Effector CD8-positive, alpha-beta T cell (primary cell): ENCODE measurements at regions not wholly inside any gene's neighbourhood (a gene's known extent, or its start where the extent isn't known, plus 50 kb on each side); places are given as distances from the start of the nearest gene placed in this dataset.

Source experiments
- DNase-seq: peaks from one replicate; lab custom pipeline; 2025; lab: John Stamatoyannopoulos, UW

DNA sequence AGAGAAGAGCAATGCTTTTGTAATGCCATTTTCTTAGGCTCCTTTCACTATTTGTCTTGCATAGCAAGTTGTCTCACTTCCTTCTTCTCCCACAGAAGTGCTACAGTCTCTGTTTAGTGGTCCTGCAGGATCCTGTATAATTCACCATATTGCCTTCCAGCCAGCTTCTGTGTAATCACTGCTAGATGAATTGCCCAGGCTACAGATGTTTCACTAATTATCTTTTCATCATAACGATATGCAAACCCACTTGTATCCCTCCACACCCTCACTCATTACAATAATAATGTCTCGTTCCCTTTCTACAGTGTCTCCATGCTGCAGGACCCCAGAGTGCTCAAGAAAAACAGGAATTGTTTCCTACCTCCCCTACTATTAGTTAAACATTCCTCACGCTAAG, 402.9 kb downstream of the TBL1XR1 start:
- no peak for DNase-seq

DNA sequence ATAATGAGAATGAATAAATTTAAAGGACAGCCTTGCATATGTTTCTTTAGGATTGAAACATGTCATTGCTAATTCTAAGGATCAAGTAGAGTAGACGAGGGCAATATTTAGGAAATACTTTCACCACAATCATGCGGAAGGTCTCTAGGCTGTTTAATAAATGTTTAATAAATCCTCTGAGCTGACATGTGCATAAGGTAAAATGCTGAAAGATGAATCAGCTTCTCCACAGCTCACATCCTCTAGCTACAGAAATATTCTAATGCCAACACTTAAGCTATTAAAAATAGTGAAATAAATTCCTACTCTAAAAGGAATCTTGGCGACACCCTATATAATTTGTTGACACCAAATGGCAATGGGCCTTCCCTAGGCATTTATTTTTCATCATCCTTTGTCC, 407.3 kb downstream of the TBL1XR1 start:
- DNase-seq, result no peak

DNA sequence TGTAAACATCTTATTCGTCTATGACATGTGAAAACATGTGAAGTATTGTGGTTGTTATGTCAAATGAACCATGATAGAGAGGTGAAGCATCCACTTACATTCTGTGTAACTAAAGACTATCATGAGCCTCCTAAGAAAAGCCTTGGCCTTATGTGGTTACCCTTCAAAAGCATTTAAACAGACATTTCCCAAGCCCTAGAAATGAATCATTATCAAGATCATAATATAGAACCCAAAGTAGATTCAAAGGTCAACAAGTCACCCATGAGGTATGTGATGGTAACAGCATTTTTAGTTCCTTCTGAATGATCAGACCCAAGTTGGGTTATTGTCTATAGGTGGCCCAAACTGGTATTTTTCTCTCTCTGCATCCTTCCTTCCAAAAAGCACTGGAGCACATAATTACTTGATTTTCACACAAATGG, 408.0 kb downstream of the TBL1XR1 start:
- DNase-seq, result no peak

DNA sequence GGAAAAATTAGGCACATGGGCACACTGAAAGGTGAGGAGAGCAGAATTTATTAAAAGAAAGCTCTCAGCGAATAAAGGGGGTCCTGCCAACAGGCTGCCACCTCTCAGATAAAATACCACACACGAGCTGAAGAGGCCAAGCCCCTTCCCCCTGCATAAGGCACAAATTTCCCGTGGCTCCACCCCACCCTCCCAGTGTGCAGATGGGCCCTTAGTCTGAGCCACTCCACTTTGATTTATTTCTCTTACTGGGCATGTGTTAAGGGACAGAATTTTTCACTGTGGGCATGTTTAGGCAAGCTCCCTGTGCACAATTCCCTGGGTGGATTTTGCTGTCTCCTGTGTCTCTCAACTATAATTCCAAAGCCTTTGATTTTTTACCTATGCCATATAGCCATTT, 409.8 kb downstream of the TBL1XR1 start:
- no peak for DNase-seq

DNA sequence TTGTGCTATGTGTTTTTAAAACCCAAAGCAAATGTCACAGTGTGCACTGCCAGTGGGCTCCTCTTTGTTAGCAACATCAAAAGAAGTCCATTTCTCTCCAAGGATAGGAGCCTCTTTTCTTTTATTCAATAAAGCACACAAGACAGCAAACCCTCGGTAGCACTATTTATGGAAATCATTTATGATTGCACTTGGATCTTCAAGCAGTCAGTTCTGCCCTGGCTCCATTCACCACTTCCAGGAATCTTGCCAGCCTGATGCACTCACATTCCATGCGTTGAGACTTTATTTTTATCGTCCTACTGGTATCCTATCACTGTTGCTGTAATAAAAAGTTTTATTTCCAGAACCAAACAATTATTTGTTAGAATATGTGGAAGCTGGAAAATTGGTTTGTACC, 412.1 kb downstream of the TBL1XR1 start:
- no peak for DNase-seq

DNA sequence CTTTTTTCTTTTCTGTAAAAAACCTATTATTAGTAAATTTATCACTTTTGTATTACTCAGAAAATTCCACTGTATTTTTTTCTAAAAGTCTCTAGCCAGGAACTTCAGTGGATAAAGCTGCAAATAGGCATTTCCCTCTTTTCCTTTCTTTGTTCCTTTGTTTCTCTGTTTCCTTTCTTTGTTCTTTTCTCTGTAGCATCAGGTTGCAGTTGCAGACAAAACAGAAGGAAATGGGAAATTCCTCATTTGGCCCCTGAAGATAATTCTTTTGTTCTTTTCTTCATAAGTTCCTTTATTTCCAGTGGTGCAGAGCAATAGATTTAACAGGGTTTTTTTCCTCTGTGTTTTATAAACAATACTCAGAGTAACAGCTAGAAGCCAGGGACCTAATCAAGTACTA, 416.5 kb downstream of the TBL1XR1 start:
- no peak for DNase-seq

DNA sequence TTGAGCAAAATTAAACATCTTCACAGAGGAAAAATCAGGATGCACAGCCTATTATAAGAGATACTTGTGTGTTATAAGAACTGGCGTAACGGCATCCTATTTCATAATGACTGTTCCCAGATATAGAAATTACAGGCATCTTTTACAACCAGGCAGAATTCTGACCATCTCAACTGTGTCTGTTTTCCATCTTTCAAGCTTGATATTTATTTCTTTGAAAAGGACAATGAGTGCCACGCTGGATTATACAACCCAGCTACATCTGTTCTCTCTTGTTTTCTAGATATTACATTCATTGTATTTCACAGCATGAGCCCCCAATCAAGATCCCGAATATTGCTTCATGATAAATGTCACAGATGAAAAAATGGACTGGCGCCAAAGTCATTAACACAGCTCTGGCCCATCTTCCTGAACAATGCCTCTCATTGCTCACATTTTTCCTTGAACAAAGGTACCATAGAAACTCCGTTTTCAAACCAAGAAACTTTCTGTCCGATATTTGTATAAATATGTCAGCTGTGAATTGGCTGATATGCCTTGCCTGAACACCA, 420.6 kb downstream of the TBL1XR1 start:
- no peak for DNase-seq

DNA sequence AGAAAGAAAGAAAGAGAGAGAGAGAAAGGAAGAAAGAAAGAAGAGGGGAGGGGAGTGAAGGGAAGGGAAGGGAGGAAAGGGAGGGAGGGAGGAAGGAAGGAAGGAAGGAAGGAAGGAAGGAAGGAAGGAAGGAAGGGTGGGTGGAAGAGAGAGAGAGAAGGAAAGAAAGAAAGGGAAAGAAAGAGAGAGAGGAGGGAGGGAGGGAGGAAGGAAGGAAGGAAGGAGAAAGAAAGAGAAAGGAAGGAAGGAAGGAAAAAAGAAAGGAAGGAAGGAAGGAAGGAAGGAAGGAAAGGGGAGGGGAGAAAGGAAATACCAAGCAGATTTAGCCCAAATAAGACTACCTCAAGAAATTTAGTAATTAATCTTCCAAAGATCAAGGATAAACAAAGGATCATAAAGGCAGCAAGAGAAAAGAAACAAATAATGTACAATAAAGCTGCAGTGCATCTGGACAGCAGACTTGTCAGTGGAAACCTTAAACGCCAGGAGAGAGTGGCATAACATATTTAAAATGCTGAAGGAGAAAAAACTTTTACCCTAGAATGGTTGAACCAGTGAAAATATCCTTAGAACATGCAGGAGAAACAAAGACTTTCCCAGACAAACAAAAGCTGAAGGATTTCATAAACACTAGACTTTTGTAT, 427.6 kb downstream of the TBL1XR1 start:
- DNase-seq, result no peak

DNA sequence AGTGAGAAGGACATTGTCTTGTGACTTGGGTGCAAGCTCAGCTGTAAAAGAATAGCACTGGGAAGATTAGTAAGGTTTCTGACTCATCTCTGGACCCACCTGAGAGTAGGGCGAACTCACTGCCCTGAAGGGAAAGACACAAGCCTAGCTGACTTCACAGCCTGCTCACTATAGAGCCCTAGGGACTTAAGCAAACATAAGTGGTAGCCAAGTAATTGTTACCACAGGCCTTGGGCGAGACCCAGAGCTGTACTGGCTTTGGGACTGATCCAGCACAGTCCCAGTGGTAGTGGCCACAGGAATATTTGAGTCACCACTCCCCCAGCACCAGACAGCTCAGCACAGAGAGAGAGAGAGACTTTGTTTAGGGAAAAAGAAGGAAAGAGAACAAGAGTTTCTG, 429.9 kb downstream of the TBL1XR1 start:
- no peak for DNase-seq

DNA sequence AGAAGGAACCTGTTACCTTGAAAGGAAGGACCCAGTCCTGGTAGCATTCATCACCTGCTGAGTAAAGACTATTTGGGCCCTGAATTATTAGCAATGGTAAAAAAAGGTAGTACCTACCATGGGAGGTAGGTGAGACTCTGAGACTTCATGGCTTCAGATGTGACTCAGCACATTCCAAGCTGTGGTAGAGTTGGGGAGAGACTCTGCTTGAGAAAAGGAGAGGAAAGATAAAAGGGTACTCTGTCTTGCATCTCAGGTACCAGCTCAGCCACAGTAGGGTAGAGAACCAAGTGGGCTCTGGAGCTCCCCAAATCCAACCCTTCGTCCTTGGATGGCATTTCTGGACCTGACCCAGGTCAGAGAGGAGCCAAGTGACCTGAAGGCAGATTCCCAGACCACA, 430.4 kb downstream of the TBL1XR1 start:
- no peak for DNase-seq

DNA sequence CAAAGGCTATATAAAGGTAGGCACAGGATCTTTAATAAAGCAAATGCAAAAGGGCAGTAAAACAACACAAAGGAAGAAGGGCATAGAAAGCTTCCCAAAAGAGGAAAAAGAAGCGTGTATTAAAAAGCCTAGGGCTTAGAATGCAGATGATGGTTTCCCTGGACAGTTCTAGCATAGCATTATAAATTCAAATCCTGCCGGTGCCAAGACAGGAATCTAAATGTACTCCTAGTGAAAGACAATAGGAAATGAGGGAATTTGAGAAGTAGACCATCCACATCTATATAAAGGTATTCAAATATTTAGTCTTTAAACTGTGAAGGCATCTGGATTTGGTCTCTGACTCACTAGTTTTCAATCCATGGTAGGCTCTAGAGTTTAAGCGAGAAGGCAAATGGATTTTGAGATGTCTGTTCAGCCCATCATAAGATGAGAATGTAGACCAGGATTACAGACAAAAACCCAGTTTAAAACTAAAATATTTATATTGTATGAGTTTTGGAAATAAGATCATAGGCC, 431.8 kb downstream of the TBL1XR1 start:
- no peak for DNase-seq

DNA sequence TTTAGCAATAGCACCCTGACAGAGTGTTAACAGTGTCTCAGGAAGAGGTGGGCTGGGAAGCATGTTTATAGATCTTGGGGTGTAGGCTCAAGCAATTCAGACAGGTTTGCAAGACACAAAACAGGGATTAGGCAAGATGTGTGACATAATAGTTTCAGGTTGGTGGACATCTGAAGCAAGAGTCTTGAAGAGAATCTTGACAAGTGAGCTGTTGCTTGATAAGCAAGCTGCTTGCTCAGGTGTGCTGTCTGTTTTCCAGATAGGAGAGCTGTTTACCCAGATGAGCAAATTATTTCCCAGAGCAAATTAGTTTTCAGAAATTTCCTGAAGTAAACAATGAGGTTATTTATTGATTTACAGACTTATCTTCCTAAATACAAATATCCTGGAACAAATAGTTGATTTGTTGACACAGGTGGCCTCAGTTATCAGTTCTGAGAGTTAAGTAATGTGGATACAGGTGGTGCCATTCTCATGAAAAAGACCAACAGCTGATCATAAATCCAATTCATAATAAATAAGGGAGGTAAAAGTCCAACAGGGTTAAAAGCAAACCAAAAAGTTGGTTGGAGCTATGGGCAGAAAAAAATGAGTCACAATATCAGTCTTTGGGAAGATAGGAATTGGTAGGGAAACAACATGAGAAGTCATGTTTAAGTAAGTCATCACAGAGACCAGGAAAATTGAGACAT, 437.3 kb downstream of the TBL1XR1 start:
- DNase-seq, result no peak

DNA sequence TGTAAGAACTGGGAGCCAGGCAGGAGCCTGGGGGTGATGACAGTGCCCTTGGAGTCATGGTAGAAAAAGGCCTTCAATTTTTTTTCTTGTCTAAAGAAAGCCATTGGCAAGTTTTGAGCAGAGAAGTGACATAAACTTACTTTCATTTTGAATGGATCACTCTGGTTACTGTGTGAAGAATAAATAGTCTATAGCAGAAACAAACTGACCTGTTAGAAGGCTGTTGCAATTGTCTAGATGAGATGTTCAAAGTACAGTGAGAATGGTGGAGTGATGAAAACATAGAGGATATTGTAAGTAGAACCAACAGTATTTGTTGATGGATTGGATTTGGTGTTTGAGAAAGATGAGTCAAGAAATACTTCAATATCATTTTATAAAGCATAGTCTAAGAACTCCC, 439.9 kb downstream of the TBL1XR1 start:
- DNase-seq, result no peak

DNA sequence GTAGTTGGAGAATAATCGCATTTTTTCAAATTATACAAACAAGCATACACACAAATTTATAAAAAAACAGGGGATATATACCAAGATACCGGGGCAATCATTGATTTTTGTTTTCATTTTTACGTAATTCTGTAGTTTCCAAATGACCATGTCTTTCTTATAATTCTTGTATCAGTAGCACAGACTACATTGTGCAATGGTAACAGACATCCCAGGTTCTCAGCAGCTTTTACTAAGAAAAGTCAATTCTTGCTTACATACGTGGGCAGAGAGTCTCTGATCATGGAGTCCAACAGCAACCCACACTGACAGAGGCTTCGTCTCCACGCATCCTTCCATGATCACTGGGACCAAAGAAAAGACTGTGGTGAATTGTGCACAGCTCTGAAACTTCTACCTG, 441.3 kb downstream of the TBL1XR1 start:
- DNase-seq, result no peak

DNA sequence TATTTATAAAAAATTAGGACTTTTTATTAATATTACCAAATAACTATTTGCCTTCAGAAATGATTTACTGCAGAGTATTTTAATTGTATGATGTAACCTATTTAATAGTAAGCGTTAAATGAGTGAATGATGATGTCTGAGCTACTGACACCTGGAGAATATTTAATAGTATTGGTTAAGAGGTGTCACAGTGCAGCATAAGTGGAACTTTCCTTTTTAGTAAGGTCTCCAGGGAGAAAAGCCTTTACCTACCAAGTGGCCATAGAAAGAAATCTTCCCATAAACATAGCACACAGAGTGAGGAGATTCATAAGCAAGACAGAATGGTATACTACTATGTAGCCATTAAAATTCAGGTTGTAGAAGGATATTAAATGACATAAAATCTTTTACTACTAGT, 441.7 kb downstream of the TBL1XR1 start:
- DNase-seq, result no peak

DNA sequence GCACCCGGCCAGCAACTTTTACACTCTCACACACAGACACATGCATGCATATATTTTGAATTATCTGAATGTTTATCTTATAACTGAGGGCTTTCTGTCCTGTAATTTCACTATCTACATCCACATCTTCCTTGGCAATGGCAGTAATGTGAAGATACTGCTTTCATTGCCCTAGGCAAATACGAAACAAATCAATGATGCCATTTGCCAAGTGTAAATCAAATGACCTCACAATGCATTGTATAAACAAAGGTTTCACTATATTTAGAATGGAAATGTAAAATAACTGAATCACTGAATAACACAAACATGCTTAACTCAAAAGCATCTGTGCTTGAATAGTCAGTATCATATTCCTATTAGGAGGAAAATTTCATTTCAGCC, 455.6 kb downstream of the TBL1XR1 start:
- no peak for DNase-seq

DNA sequence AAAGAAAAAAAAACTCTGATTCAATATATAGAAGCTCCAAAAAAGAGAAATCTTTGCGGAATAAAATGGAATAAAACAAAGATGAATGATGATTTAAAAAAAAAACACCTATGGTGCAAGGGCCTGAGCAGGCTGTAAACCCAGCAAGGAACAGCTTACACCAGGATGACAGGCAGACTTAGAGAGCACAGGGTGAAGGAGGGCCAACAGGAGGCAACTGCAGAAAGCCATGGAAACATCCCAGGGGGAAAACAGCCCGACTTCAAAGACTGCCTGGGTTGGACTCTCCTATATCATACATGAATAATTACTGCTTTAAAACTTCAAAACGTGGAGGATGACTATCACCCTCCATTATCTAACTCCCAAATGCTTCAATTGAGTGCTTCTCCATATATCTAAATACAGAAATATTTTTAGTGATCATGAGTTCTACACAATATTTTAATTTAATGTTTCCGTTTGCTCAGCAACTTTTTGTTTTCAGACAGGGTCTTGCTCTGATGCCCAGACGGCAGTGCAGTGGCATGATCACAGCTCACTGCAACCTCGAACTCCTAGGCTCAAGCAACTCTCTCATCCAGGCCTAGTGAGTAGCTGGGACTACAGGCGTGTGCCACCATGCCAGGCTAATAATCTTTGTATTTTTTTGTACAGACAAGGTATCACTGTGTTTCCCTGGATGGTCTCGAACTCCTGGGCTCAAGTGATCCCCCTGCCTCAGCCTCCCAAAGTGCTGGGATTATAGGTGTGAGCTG, 456.2 kb downstream of the TBL1XR1 start:
- DNase-seq, result no peak

DNA sequence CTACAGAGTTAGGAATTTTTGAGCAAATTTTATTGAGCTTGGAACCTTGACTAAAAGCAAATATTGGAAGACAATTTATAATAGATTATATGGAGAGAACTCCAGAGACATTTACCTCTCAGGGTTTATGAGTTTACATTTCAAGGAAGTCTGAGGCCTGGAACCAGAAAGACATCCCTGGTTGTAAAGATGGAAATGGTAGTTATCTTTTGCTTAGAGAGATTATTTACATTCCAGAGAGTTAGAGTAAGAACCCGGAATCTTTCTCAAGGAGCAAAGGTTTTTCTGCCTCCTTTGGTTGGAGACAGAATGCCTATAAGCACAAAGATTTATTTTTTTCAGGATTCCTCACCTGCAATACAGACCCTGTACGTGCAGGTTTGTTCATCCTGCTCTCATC, 458.1 kb downstream of the TBL1XR1 start:
- DNase-seq, result no peak

DNA sequence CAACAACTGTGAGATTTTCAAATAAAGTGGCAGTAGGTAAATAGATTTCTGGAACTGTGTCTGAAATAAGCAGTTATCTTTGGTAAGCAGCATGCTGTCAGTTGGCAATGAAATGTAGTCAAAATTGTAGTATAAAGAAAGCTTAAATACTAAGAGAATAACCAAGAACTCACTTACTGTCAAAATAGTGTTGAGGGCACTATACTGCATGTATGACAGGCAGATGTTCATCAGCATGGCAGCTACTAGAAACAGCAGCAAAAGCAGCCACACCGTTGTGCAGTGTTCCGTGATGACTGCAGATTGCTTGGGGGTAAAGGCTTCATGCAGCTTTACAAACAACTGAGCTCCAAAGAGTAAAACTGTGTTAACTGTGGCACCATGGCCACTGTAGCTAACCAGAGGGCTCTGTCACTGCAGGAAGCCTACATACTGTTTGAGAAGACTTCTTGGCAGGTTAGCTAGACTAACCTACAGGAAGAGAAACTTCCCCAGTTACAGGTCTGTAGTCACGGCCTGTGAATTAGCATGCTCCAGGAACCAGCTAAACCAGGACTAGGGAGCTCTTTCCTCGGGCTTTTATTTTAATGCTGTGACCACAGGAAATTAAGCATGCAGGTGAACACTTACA, 459.7 kb downstream of the TBL1XR1 start:
- no peak for DNase-seq

DNA sequence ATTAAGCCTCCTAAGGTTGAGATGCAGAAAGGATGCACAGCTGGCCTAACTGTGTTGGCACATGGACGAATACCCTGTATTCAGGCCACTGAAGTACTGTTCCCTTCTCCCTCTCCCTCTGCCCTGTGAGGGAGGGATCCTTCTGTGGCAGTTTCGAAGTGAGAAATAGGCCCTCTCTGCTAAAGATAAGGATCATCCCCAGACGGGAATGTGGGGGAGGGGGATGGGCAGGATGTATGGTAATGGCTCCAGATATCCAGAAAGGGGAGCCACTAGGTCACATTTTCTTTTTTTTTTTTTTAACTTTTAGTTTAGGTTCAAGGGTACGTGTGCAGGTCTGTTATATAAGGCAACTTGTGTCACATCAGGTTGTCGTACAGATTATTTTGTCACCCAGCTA, 463.1 kb downstream of the TBL1XR1 start:
- no peak for DNase-seq

DNA sequence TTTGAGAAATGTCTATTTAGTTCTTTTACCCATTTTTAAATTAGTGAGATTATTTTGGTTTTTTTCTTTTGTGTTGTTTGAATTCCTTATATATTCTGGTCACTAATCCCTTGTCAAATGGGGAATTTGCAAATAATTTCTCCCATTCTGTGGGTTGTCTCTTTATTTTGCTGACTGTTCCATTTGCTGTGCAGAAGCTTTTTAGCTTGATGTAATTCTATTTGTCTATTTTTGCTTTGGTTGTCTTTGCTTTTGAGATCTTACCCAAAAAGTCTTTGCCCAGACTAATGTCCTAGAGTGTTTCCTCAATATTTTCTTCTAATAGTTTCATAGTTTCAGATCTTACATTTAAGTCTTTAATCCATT, 472.9 kb downstream of the TBL1XR1 start:
- DNase-seq, result no peak

DNA sequence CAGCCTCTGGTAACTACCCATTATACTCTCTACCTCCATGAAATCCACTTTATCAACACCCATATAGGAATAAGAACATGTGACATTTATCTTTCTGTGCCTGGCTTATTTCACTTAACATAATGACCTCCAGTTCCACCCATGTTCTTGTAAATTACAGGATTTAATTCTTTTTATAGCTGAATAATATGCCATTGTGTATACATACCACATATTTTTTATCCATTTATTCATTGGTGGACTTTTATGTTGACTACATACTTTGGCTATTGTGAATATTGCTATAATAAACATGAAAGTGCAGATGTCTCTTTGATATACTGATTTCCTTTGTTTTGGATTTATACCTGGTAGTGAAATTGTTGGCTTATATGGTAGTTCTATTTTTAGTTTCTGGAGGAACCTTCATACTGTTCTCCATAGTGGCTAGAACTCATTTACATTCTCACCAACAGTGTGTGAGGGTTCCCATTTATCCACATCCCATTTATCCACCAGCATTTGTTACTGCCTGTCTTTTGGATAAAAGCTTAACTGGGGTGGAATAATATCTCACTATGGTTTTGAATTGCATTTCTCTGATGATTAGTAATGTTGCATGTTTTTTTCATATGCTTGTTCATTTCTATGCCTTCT, 473.4 kb downstream of the TBL1XR1 start:
- no peak for DNase-seq
